Suprapubic skin (tissue), 3 donors: ENCODE measurements at regions not wholly inside any gene's neighbourhood (a gene's known extent, or its start where the extent isn't known, plus 50 kb on each side); places are given as distances from the start of the nearest gene placed in this dataset.

Experiments used
- POLR2A ChIP-seq, 2 donors: fragments of 450-650 bp; IDR thresholded peaks; one replicate each; pipeline ENCODE4 v1.6.1; 2017; ENCODE audit warnings: antibody characterized with exemption in 2 of 2, mild to moderate bottlenecking in 2 of 2, moderate library complexity in 2 of 2
- TF ChIP-seq, protein P1 (sequence below), 2 donors: fragments of 200-600 bp in 1 of 2; fragments of 450-650 bp in 1 of 2; sonication (generic) in 1 of 2; IDR thresholded peaks; one replicate each; pipeline ENCODE4 v1.5.1; 2016 to 2019; ENCODE audit warnings: antibody characterized with exemption in 2 of 2, mild to moderate bottlenecking in 1 of 2, moderate library complexity in 1 of 2

DNA sequence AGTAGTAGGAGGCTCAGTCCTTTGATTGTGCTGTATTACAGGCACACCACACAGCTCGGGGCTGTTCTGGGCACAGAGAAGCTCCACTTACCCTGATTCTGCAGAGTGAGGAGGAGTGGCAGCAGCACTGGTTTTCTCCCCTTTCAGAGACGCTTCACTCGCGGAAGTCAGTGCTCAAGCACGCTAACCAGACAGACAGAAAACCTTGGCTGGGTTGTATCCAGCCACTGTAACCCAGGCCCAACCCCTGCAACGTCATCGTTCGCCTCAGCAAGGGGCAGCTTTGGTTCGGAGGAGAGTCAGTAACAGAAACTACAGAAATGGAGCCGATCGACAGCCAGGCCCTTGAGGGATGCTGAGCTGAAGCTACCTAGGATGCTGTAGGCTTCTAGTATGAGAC lies 171.0 kb downstream of the SLC16A9 start:
- TF ChIP-seq POLR2A (IDR thresholded peaks at IDR 0.05) = no peak
- TF ChIP-seq, protein P1, sequence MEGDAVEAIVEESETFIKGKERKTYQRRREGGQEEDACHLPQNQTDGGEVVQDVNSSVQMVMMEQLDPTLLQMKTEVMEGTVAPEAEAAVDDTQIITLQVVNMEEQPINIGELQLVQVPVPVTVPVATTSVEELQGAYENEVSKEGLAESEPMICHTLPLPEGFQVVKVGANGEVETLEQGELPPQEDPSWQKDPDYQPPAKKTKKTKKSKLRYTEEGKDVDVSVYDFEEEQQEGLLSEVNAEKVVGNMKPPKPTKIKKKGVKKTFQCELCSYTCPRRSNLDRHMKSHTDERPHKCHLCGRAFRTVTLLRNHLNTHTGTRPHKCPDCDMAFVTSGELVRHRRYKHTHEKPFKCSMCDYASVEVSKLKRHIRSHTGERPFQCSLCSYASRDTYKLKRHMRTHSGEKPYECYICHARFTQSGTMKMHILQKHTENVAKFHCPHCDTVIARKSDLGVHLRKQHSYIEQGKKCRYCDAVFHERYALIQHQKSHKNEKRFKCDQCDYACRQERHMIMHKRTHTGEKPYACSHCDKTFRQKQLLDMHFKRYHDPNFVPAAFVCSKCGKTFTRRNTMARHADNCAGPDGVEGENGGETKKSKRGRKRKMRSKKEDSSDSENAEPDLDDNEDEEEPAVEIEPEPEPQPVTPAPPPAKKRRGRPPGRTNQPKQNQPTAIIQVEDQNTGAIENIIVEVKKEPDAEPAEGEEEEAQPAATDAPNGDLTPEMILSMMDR (IDR thresholded peaks at IDR 0.05) = no peak
